ENCODE measurements at regions not wholly inside any gene's neighbourhood (a gene's known extent, or its start where the extent isn't known, plus 50 kb on each side); places are given as distances from the start of the nearest gene placed in this dataset.
A peak's percentile ranks its signal among the peaks of the same experiment; 100 is the strongest.

DNA sequence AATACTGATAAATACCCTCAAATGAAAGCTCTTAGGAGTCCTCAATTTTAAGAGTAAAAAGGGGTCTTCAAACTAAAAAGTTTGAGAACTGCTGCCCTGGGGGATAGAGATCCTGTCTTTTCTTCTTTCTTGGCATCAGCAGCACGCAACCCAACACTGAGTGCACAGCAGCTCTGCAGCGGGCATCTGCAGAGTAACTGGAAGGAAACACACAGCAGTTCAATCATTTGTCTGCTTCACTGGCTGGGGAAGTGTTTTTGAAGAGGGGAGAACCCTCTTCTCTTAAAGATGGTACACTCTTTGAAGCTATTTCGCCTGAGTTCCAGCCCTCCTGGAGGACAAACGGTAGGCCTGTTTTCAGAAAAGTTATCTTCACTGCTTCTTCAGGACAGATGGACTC, 193.6 kb downstream of the FGFR2 start:
- Histone ChIP-seq H3K9me3 (no peaks in the 10 kb centered on the region), H3K36me3 (no peaks in the 10 kb centered on the region), H3K27ac (no peak overlapping the region), H3K27me3 (no peaks in the 10 kb centered on the region), H3K4me1 (peaks cover 3% of the 10 kb centered on the region), H3K4me3 (no peak overlapping the region)
- intact Hi-C loops (cut with DNase I) = no loop called here
- no peak for TF ChIP-seq CTCF (IDR thresholded peaks at IDR 0.05)
- DNase-seq (no peak), ATAC-seq (no peak)

GRCh38 chr10:121405096-121405495, 193.1 kb downstream of the FGFR2 start:
- Histone ChIP-seq H3K36me3 (no peaks in the 10 kb centered on the region), H3K27me3 (no peaks in the 10 kb centered on the region), H3K27ac (no peak overlapping the region), H3K4me1 (peaks cover 3% of the 10 kb centered on the region), H3K9me3 (no peaks in the 10 kb centered on the region), H3K4me3 (no peak overlapping the region)
- DNase-seq = no peak
- intact Hi-C loops (cut with DNase I) = no loop called here
- no peak for TF ChIP-seq CTCF (IDR thresholded peaks at IDR 0.05)
- ATAC-seq = no peak

DNA sequence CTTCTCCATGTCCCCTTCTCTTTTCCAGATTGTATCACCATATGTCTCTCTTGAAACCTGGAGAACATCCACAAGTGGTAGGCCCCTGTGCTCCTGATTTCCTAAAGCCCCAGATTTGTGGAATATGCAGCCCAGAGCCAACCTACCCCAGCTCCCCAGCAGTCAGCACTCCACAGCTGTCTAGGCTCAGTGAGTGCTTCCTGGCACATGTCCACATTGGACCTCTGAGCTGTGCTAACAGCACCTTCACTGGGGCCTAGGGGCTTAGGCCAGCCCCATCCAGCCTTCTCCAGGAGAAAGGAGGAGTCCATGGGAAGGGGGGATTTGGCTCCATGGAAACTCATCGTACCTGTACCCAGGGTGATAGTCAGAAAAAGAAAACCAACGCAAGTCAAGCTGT, 192.7 kb downstream of the FGFR2 start:
- H3K27ac ChIP-seq = no peak overlapping the region
- H3K27me3 ChIP-seq = no peaks in the 10 kb centered on the region
- DNase-seq (no peak), ATAC-seq (no peak)
- no peaks in the 10 kb centered on the region for H3K9me3 ChIP-seq
- no peak overlapping the region for H3K4me3 ChIP-seq
- H3K36me3 ChIP-seq = no peaks in the 10 kb centered on the region
- H3K4me1 ChIP-seq = peaks cover 3% of the 10 kb centered on the region
- TF ChIP-seq CTCF (IDR thresholded peaks at IDR 0.05) = no peak
- intact Hi-C loops (cut with DNase I) = no loop called here

DNA sequence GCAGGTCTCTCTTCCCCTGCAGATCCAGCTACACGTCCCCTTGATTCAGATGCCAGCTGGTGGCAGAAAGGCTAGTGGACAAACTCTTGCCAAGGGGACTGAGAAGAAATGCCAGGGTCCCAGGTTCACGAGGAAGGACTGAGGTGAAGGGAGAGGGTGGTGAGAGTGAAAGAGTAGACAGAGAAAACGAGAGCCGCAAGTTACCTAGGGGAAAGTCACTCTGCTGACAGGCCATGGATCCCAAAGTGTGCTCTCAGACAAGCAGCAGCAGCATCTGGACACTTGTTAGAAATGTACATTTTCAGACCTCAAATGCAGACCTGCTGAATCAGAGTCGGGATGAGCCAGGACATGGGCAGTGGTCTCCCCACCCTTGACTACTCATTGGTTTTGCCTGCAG, 192.3 kb downstream of the FGFR2 start:
- Histone ChIP-seq H3K27ac (no peak overlapping the region), H3K9me3 (no peaks in the 10 kb centered on the region), H3K36me3 (no peaks in the 10 kb centered on the region), H3K4me1 (peaks cover 3% of the 10 kb centered on the region), H3K27me3 (no peaks in the 10 kb centered on the region), H3K4me3 (no peak overlapping the region)
- no peak for ATAC-seq
- intact Hi-C loops (cut with DNase I) = no loop called here
- TF ChIP-seq CTCF (IDR thresholded peaks at IDR 0.05) = no peak
- DNase-seq = no peak

DNA sequence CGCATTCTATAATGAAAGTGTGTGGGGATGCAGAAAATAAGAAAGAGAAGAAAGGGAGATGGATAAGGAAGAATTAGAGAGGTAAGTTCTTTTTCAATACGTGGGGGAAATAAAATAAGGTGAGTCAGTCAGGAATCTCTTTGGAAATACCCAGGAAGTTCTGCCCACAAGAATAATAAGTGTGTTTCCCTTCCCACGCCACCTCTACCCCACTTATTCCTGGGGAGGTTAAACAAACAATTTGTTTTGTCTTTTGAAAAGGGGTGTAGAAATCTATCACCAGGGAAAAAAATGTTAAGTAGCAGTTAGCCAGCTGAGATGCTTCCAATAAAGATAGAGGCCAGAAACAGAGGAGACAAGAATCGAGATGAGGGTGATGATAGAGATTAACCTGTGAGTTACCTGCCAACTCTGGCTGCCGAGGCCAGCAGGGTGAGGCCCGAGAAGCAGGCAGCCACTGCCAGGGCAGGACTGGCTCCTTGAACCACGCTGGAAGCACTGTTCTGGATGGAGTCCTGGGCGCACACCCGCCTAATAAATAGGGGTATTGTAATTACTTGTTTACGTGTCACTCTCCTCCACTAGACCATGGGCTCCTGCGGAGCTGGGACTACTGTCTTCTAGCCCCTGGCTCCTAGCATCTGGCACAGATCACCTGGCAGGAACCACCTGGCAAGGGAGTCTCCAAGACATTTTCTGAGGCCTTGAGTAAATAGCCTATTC, 191.3 kb downstream of the FGFR2 start:
- Histone ChIP-seq H3K27me3 (no peaks in the 10 kb centered on the region), H3K9me3 (no peaks in the 10 kb centered on the region), H3K36me3 (no peaks in the 10 kb centered on the region), H3K27ac (no peak overlapping the region), H3K4me1 (peaks cover 3% of the 10 kb centered on the region), H3K4me3 (no peak overlapping the region)
- ATAC-seq (peak; percentile 34), DNase-seq (peak; percentile 67)
- TF ChIP-seq CTCF (IDR thresholded peaks at IDR 0.05) = no peak
- intact Hi-C loops (cut with DNase I) = no loop called here

All from upper lobe of right lung (tissue), 1 donor.